BLaER1 treated with 17β-estradiol and CSF1 and Interleukin-3, amounts not matched to agents 10 nM and 100 nM (cell line): ENCODE measurements at regions not wholly inside any gene's neighbourhood (a gene's known extent, or its start where the extent isn't known, plus 50 kb on each side); places are given as distances from the start of the nearest gene placed in this dataset.

Source experiments
- H3K27ac ChIP-seq, 11 experiments: shearing (Covaris generic); formaldehyde crosslinking; 2 replicates each; pipeline ENCODE4 v1.8.1; 2022
- H3K27me3 ChIP-seq, 11 experiments: shearing (Covaris generic); formaldehyde crosslinking; 2 replicates each; pipeline ENCODE4 v1.8.1; 2022
- H3K36me3 ChIP-seq, 11 experiments: shearing (Covaris generic); formaldehyde crosslinking; 2 replicates each; pipeline ENCODE4 v1.8.1; 2022
- H3K4me1 ChIP-seq, 10 experiments: shearing (Covaris generic); formaldehyde crosslinking; 2 replicates each; pipeline ENCODE4 v1.8.1; 2022
- H3K4me2 ChIP-seq, 11 experiments: shearing (Covaris generic); formaldehyde crosslinking; 2 replicates each; pipeline ENCODE4 v1.8.1; 2022
- H3K4me3 ChIP-seq, 10 experiments: shearing (Covaris generic); formaldehyde crosslinking; 2 replicates each; pipeline ENCODE4 v1.8.1; 2022
- H3K9ac ChIP-seq, 11 experiments: shearing (Covaris generic); formaldehyde crosslinking; 2 replicates each; pipeline ENCODE4 v1.8.1; 2022
- H3K9me3 ChIP-seq, 11 experiments: shearing (Covaris generic); formaldehyde crosslinking; replicated peaks in 1 of 11; 2 replicates each; pipeline ENCODE4 v1.8.1; 2022
- H4K20me1 ChIP-seq, 11 experiments: shearing (Covaris generic); formaldehyde crosslinking; 2 replicates each; pipeline ENCODE4 v1.8.1; 2022
- Cebpa-rat ChIP-seq, 11 experiments: shearing (Covaris generic); IDR thresholded peaks; 2 replicates each; pipeline ENCODE4 v1.8.1; 2022

DNA sequence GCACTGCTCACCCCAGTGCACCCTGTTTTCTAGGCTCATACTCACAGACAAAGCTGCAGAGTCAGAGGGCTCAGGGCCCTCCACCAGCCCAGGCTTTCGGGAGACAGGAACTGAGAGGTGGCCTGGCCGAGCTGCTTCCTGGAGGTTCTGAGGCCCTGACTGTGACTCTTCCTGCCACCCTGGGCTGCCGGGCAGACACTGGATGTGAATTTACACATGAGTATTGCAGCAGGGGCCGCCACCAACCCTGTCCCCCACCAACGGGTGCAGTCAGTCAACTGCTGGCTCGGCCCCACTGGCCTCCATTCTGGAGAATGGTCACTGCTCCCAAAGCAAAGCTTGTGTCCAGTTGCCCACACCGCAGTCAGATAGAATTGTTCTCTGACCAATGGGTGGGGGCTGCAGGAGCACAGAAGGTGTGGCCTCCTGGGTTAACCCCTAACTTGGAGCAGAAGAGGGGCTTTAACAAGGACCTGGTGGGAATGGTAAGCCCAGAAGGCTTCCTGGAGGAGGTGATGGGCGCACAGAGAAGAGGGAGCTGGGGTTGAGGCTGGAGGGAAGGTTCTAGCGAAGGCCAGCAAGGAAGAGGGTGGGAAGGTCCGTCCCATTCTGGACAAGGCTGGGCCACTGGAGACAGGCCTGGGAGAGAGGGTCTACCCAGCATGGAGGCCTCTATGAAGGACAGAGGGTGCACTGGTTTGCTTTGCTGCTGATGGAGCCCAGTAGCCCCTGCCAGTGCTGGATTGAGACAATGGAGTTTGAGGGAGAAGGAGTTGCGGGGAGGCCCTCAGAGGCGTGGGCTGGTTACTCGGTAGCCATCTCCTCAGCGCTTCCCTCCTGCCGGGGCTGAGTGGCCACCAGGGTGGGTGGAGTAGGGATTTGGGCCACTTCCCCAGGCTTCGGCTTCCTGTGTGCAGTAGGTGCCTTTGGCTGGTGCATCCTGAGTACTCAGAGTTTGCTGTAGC lies 135.3 kb downstream of the CPZ start:
- H3K27ac ChIP-seq, result peak overlapping the region in 10 of 11 experiments; percentile 32 to 62 (median 58); a peak in 17 of 22 replicates
- H3K4me3 ChIP-seq, result no peak overlapping the region
- peak overlapping the region; percentile 68 to 85 (median 75) for H3K4me2 ChIP-seq
- 0 out of 22 replicates have a peak, but pooled peaks cover 0 to 4% (median 0%) of the 10 kb centered on the region in 11 experiments for H3K9me3 ChIP-seq
- H4K20me1 ChIP-seq, result no peaks in the 10 kb centered on the region
- H3K9ac ChIP-seq, result peak overlapping the region in 4 of 11 experiments; percentile 13 to 37 (median 23); a peak in 2 of 22 replicates
- peaks cover 14 to 27% (median 19%) of the 10 kb centered on the region in 10 experiments for H3K4me1 ChIP-seq
- H3K36me3 ChIP-seq, result no peaks in the 10 kb centered on the region
- TF ChIP-seq Cebpa-rat (IDR thresholded peaks at IDR 0.05), result no peak
- H3K27me3 ChIP-seq, result no peaks in the 10 kb centered on the region; a peak in 1 of 22 replicates

DNA sequence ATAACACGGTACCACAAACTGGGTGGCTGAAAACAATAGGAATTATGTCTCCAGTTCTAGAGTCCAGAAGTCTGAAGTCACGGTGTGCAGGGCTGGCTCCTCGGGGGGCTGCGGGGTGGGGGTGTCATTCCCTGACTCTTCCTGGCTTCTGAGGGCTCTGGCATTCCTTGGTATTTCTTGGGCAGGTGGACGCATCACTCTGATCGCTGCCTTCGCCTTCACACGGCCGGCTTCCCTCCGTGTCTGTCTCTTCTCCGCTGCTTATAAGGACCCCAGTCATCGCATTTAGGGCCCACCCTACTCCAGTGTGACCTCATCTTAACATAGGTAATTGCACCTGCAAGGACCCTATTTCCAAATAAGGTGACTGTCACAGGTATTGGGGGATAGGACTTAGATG lies 134.6 kb downstream of the CPZ start:
- no peak for TF ChIP-seq Cebpa-rat (IDR thresholded peaks at IDR 0.05)
- no peaks in the 10 kb centered on the region for H4K20me1 ChIP-seq
- peak overlapping the region; percentile 68 to 85 (median 75) for H3K4me2 ChIP-seq
- peak overlapping the region in 4 of 11 experiments; percentile 32 to 62 (median 61); a peak in 3 of 22 replicates for H3K27ac ChIP-seq
- no peaks in the 10 kb centered on the region; a peak in 1 of 22 replicates for H3K27me3 ChIP-seq
- H3K36me3 ChIP-seq, result no peaks in the 10 kb centered on the region
- no peak overlapping the region; a peak in 1 of 22 replicates for H3K9ac ChIP-seq
- peaks cover 14 to 27% (median 19%) of the 10 kb centered on the region in 10 experiments for H3K4me1 ChIP-seq
- H3K9me3 ChIP-seq, result 0 out of 22 replicates have a peak, but pooled peaks cover 0 to 3% (median 0%) of the 10 kb centered on the region in 11 experiments
- H3K4me3 ChIP-seq, result no peak overlapping the region

DNA sequence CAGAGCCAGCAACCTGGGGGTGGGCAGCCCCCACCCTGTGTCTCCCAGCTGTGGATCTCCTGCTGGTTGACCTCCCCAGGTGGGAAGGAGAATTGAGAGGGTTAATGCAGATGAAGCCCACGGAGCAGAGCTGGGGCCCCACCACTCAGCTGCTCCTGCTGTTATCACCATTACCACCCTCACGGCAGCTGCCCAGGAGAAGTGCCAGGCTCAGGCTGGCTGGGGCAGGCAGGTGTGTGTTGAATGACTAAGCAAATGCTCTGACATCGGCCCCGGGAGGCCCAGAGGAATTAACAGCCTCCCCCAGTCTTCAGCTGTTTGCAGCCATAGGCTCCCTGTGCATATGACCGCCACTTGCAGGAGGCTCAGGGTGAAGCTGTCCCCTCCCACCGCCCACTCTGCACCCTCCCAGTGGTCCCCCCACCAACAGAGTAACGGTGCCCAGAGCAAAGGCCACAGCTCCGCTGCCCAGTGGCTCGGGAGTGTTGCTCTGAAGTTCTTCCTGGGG lies 133.8 kb downstream of the CPZ start:
- no peak overlapping the region for H3K4me3 ChIP-seq
- no peaks in the 10 kb centered on the region; a peak in 1 of 22 replicates for H3K27me3 ChIP-seq
- H3K36me3 ChIP-seq, result no peaks in the 10 kb centered on the region
- no peaks in the 10 kb centered on the region for H3K9me3 ChIP-seq
- H3K4me2 ChIP-seq, result peak overlapping the region in 1 of 11 experiments; percentile 31; a peak in 1 of 22 replicates
- H4K20me1 ChIP-seq, result no peaks in the 10 kb centered on the region
- TF ChIP-seq Cebpa-rat (IDR thresholded peaks at IDR 0.05), result no peak
- H3K27ac ChIP-seq, result no peak overlapping the region
- H3K4me1 ChIP-seq, result peaks cover 14 to 27% (median 19%) of the 10 kb centered on the region in 10 experiments
- H3K9ac ChIP-seq, result no peak overlapping the region

DNA sequence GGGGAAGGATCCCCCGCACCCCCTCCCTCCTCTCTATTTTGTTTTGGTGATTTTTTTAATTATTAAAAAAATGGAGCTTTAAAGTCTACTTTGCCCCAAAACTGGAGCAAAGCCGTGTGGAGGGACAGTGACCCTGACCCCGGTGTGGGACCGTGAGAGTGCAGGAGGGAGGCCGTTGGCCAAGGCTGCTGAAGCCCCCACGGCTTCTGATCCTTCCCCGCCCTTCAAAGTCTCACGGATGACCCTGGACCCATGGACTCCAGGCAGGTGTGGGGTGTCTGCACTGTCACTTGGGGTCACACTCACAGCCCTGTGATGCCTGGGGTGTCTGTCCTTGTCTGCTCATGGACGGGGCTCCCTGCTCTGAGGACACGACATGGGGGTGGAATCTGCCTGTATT lies 133.3 kb downstream of the CPZ start:
- H3K4me2 ChIP-seq, result peak overlapping the region in 2 of 11 experiments; percentile 37 to 44; a peak in 2 of 22 replicates
- no peaks in the 10 kb centered on the region for H3K9me3 ChIP-seq

DNA sequence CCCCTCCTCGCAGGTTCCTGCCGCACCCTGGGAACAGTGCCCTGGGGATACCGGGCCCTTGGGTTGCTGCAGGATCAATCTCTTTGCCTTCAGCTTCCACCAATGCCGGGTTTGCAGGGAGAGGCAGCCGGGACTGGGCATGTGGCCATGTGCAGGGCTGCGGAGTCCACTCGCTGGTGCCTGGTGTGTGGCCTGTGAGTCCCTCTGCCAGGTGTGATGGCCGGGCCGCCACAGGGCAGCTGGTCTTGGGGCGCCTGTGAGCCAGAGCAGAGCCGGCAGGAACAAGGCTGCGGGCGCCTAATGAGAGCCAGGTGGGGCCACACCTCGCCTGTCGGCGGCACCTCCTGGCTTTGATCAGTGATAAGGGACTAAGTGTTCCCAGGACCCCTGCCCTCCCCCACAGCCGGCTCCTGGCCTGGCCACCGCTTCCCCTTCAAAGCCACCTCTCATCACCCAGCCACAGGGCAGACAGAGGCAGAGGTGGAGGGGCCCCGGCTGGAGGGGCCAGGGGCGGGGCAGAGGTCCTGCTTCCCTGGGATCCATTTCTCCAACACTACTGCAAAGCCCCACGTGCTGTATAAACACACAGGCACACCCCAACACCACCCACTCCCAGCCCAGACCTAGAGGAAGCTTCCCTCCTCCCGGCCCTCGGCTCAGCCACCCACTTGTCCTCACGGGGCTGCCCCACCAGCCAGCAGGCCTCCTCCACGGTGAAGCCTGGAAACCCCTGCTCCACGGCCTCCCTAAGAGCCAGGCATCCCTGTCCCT lies 132.7 kb downstream of the CPZ start:
- Histone ChIP-seq H3K4me1 (peaks cover 14 to 27% (median 19%) of the 10 kb centered on the region in 10 experiments), H3K4me2 (peak overlapping the region in 2 of 11 experiments; percentile 37 to 44; a peak in 2 of 22 replicates), H3K4me3 (no peak overlapping the region), H4K20me1 (no peaks in the 10 kb centered on the region), H3K9me3 (no peaks in the 10 kb centered on the region), H3K27me3 (no peaks in the 10 kb centered on the region; a peak in 1 of 22 replicates), H3K27ac (no peak overlapping the region), H3K9ac (no peak overlapping the region), H3K36me3 (no peaks in the 10 kb centered on the region)
- TF ChIP-seq Cebpa-rat (IDR thresholded peaks at IDR 0.05), result no peak

More for the DNA sequence above, 133.3 kb downstream of the CPZ start:
- TF ChIP-seq Cebpa-rat (IDR thresholded peaks at IDR 0.05), result no peak
- H4K20me1 ChIP-seq, result no peaks in the 10 kb centered on the region
- no peak overlapping the region for H3K27ac ChIP-seq
- no peak overlapping the region for H3K9ac ChIP-seq
- peaks cover 14 to 27% (median 19%) of the 10 kb centered on the region in 10 experiments for H3K4me1 ChIP-seq
- no peaks in the 10 kb centered on the region; a peak in 1 of 22 replicates for H3K27me3 ChIP-seq
- H3K4me3 ChIP-seq, result no peak overlapping the region
- H3K36me3 ChIP-seq, result no peaks in the 10 kb centered on the region

DNA sequence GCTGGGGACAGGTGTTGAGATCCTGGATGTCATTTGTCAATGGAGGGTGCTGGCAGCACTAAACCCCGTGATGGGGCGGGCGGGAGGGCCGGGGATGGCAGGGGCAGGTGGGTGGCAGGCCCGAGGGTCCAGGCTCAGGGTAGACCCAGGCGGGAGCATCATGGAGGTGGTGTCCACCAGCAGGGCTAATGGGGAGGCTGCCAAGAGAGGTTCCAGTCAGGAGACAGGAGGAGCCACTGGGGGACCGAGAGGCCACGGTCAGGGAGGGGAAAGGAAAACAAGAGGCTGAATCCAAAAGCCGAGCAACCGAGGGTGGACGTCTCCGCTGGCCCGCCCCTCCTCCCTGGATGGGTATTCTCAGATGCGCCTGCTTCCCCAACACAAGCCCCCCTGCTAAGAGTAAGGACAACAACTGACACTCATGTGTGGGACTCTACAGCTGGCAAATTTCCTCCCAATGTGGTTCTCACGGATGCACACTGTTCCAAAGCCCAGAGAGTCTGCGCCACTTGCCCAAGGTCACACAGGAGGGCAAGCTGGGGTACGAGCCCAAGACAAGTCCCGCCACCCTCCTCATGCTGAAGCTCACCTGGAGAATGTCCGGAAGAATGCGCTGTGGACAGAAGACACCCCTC lies 132.0 kb downstream of the CPZ start:
- H3K4me1 ChIP-seq, result peaks cover 14 to 27% (median 19%) of the 10 kb centered on the region in 10 experiments
- no peak overlapping the region for H3K9ac ChIP-seq
- H3K36me3 ChIP-seq, result no peaks in the 10 kb centered on the region
- H3K9me3 ChIP-seq, result peaks cover 0 to 1% (median 0%) of the 10 kb centered on the region in 11 experiments; a peak in 4 of 22 replicates
- H4K20me1 ChIP-seq, result no peaks in the 10 kb centered on the region
- no peaks in the 10 kb centered on the region; a peak in 1 of 22 replicates for H3K27me3 ChIP-seq
- TF ChIP-seq Cebpa-rat (IDR thresholded peaks at IDR 0.05), result no peak
- no peak overlapping the region for H3K4me3 ChIP-seq
- H3K27ac ChIP-seq, result no peak overlapping the region
- no peak overlapping the region; a peak in 1 of 22 replicates for H3K4me2 ChIP-seq

DNA sequence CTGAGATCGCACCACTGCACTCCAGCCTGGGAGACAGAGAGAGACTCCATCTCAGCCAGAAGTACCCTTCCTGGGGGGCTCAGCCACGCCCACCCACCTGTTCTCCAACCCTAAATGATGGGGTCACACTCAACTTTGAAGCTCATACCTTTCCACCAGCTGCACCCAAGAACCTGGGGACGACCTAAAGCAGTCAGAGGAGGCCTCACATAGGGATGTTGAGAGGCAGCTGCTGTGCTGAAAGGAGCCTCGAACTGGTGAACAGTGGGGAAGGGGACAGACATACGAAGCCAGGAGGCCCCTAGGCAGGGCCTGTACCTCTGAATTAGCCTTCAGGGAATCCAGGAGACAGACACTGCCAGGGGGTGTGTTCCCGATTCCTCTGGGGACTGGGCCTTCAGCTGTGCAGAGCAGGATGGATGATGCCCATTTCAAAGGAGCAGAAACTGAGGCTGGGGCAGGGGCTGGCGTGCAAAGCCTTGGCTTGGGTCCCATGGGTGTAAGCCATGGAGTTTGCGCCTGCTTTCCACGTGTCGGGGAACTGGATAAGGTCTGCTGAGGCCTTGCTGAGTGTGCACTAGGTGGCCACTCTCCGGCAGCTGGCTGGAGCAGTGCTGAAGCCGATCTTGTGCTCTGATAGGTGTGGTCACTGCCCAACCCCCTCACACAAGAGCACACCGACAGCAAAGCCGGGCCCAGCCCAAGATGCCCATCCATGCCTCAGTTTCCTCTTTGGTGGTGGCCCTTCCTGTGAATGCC lies 130.8 kb downstream of the CPZ start:
- H3K27me3 ChIP-seq, result no peaks in the 10 kb centered on the region; a peak in 1 of 22 replicates
- peaks cover 13 to 25% (median 16%) of the 10 kb centered on the region in 10 experiments for H3K4me1 ChIP-seq
- H3K36me3 ChIP-seq, result no peaks in the 10 kb centered on the region
- no peaks in the 10 kb centered on the region for H4K20me1 ChIP-seq
- H3K27ac ChIP-seq, result no peak overlapping the region
- H3K9ac ChIP-seq, result no peak overlapping the region
- peaks cover 0 to 6% (median 0%) of the 10 kb centered on the region in 11 experiments; a peak in 4 of 22 replicates for H3K9me3 ChIP-seq
- no peak overlapping the region for H3K4me2 ChIP-seq
- TF ChIP-seq Cebpa-rat (IDR thresholded peaks at IDR 0.05), result no peak
- H3K4me3 ChIP-seq, result no peak overlapping the region

DNA sequence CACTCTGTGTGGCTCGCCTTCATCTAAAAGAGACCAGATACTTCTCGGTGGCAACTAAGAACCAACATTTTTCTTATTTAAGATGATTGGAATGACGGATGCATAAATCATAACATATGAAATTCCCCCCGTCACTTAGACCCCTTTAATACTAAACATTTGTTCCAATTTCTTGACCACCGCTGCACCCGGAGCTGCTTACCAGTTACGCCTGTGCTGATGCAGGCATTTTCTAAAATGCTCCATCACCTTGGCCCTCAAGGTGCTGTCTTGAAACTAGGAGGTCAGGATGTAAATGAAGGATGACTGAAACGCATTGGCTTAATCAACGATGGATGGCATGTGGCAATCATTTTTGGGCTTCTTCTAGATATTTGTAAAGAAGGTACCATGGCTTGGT lies 130.0 kb downstream of the CPZ start:
- H3K9me3 ChIP-seq, result peaks cover 0 to 6% (median 0%) of the 10 kb centered on the region in 11 experiments; a peak in 4 of 22 replicates
- no peak overlapping the region for H3K9ac ChIP-seq
- H3K4me2 ChIP-seq, result no peak overlapping the region
- no peaks in the 10 kb centered on the region; a peak in 1 of 22 replicates for H3K27me3 ChIP-seq
- H3K4me3 ChIP-seq, result no peak overlapping the region
- H3K27ac ChIP-seq, result no peak overlapping the region
- H4K20me1 ChIP-seq, result no peaks in the 10 kb centered on the region
- H3K36me3 ChIP-seq, result no peaks in the 10 kb centered on the region
- no peak for TF ChIP-seq Cebpa-rat (IDR thresholded peaks at IDR 0.05)
- peaks cover 4 to 16% (median 7%) of the 10 kb centered on the region in 10 experiments for H3K4me1 ChIP-seq
